Activated naive CD8-positive, alpha-beta T cell (primary cell): ENCODE measurements at regions not wholly inside any gene's neighbourhood (a gene's known extent, or its start where the extent isn't known, plus 50 kb on each side); places are given as distances from the start of the nearest gene placed in this dataset.
"Not testable (repeated sequence)": the region's sequence is repeated elsewhere in the genome, so short reads cannot be mapped to it uniquely, and the experiment has no call there.

Experiments
- H3K27ac Mint-ChIP-seq: one replicate; pipeline ENCODE4 v1.8.0; 2021; ENCODE audit warnings: mixed read lengths
- H3K27me3 Mint-ChIP-seq: one replicate; pipeline ENCODE4 v1.8.0; 2021; ENCODE audit warnings: mixed read lengths
- H3K36me3 Mint-ChIP-seq: one replicate; pipeline ENCODE4 v1.8.0; 2021; ENCODE audit warnings: mixed read lengths
- H3K4me1 Mint-ChIP-seq: one replicate; pipeline ENCODE4 v1.8.0; 2021; ENCODE audit warnings: low read depth, mixed read lengths
- H3K4me3 Mint-ChIP-seq: one replicate; pipeline ENCODE4 v1.8.0; 2021; ENCODE audit warnings: mild to moderate bottlenecking, mixed read lengths
- H3K9me3 Mint-ChIP-seq: one replicate; pipeline ENCODE4 v1.8.0; 2021; ENCODE audit warnings: low read depth, mixed read lengths

DNA sequence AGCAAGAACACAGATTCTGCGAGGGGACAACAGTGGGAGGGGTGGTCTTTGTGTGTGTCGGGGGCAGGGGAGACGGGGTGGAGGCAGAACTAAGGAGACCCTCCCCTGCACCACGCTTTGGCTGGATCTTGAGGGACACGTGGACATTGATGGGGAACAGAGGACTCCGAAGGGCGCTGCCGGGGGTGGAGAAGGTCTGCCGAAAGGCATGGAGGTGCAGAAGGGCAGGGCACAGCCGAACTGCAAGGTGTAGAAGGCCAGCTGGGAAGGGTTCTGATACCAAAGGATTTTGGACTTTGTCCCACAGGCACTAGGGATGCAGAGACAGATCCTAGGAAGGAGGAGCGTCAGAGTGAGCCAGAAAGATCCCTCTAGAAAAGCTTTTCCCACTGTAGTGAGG is 107.7 kb upstream of the SYT13 start:
- H3K36me3 Mint-ChIP-seq: no peaks in the 10 kb centered on the region
- no peaks in the 10 kb centered on the region for H3K27me3 Mint-ChIP-seq
- H3K9me3 Mint-ChIP-seq: no peaks in the 10 kb centered on the region
- no peak overlapping the region for H3K4me3 Mint-ChIP-seq
- no peaks in the 10 kb centered on the region for H3K4me1 Mint-ChIP-seq
- H3K27ac Mint-ChIP-seq: no peak overlapping the region

DNA sequence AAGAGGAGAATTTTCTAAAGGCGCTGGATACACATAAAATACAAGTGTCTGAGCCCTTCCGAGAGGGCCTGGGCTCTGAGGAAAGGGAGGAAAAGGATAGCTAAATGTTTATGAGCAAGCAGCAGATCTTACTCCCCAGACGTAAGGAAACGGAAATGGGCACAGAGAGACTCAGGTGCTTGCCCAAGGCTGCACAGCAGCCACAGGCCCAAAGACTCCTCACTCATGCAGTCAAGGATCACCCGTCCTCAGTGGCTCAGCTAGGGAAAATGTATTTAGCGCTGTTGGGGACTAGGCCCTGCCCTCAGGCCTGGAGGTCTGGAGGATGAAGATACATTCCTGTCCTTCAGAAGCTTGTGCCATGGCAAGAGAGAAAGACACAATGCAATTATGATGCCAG is 107.2 kb upstream of the SYT13 start:
- H3K27ac Mint-ChIP-seq: no peak overlapping the region
- no peaks in the 10 kb centered on the region for H3K9me3 Mint-ChIP-seq
- H3K4me1 Mint-ChIP-seq: no peaks in the 10 kb centered on the region
- no peaks in the 10 kb centered on the region for H3K36me3 Mint-ChIP-seq
- no peak overlapping the region for H3K4me3 Mint-ChIP-seq
- peaks cover 2% of the 10 kb centered on the region for H3K27me3 Mint-ChIP-seq

GRCh38 chr11:45392591-45393091 is 106.5 kb upstream of the SYT13 start:
- Mint-ChIP-seq H3K4me3 (no peak overlapping the region), H3K27ac (no peak overlapping the region), H3K27me3 (peaks cover 4% of the 10 kb centered on the region), H3K4me1 (no peaks in the 10 kb centered on the region), H3K9me3 (no peaks in the 10 kb centered on the region), H3K36me3 (no peaks in the 10 kb centered on the region)

- no peaks in the 10 kb centered on the region for H3K36me3 Mint-ChIP-seq
- H3K27ac Mint-ChIP-seq: no peak overlapping the region
- no peaks in the 10 kb centered on the region for H3K4me1 Mint-ChIP-seq
- H3K27me3 Mint-ChIP-seq: peaks cover 5% of the 10 kb centered on the region
- no peak overlapping the region for H3K4me3 Mint-ChIP-seq
- no peaks in the 10 kb centered on the region for H3K9me3 Mint-ChIP-seq
These were observed 106.0 kb upstream of the SYT13 start for GRCh38 chr11:45392154-45392553.

GRCh38 chr11:45391168-45391850 is 105.2 kb upstream of the SYT13 start:
- Mint-ChIP-seq H3K9me3 (no peaks in the 10 kb centered on the region), H3K36me3 (no peaks in the 10 kb centered on the region), H3K27me3 (peaks cover 5% of the 10 kb centered on the region), H3K27ac (no peak overlapping the region), H3K4me3 (no peak overlapping the region), H3K4me1 (no peaks in the 10 kb centered on the region)

DNA sequence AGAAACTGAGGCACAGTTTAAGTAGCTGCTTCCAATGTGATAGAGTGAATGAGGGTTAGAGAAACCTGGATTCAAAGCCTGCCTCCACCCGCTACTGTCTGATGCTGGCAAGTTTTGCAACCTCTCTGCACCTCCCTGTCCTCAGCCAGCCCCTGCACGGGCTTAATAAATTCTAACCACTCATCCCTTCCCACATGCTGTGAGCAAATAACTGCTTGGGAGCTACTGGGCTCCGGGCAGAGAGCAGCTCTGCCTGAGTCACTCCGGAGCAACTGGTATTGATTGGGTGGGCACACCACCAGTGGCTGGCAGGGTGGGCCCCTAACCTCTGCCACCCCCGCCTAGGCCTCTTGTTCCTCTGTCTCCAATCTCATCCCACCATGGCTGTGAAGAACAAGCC is 104.3 kb upstream of the SYT13 start:
- H3K4me3 Mint-ChIP-seq: no peak overlapping the region
- no peaks in the 10 kb centered on the region for H3K9me3 Mint-ChIP-seq
- peaks cover 5% of the 10 kb centered on the region for H3K27me3 Mint-ChIP-seq
- no peak overlapping the region for H3K27ac Mint-ChIP-seq
- peaks cover 2% of the 10 kb centered on the region for H3K4me1 Mint-ChIP-seq
- no peaks in the 10 kb centered on the region for H3K36me3 Mint-ChIP-seq

GRCh38 chr11:45388472-45388871 is 102.3 kb upstream of the SYT13 start:
- Mint-ChIP-seq H3K27ac (no peak overlapping the region), H3K27me3 (peaks cover 5% of the 10 kb centered on the region)

GRCh38 chr11:45387885-45388284 is 101.7 kb upstream of the SYT13 start:
- H3K9me3 Mint-ChIP-seq, H3K27ac Mint-ChIP-seq, H3K4me3 Mint-ChIP-seq, H3K36me3 Mint-ChIP-seq, H3K4me1 Mint-ChIP-seq, H3K27me3 Mint-ChIP-seq: not testable (repeated sequence)

More at GRCh38 chr11:45388472-45388871, 102.3 kb upstream of the SYT13 start:
- H3K4me3 Mint-ChIP-seq: no peak overlapping the region
- H3K4me1 Mint-ChIP-seq: peaks cover 5% of the 10 kb centered on the region
- H3K36me3 Mint-ChIP-seq: no peaks in the 10 kb centered on the region
- no peaks in the 10 kb centered on the region for H3K9me3 Mint-ChIP-seq

DNA sequence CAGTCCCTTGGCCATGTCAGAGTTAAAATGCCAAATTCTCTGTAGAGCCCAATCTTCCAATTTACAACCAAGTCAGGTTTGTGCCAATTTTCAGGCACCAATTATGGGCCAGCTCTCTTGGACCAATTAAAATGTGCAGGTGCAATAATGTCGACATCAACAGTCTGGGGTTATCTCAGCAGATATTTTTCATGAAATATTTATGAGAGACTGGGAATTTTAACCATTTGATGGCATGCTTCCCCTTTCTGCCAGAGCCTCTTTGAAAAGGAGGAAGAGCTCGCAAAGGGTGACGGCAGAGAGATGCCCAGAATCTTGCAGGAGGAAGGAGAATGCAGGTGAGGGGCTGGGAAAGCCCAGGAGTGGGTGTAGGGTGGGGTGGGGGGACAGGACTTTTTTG is 100.8 kb upstream of the SYT13 start:
- H3K27ac Mint-ChIP-seq: no peak overlapping the region
- H3K9me3 Mint-ChIP-seq: no peaks in the 10 kb centered on the region
- H3K4me3 Mint-ChIP-seq: no peak overlapping the region
- H3K36me3 Mint-ChIP-seq: no peaks in the 10 kb centered on the region
- peaks cover 5% of the 10 kb centered on the region for H3K27me3 Mint-ChIP-seq
- H3K4me1 Mint-ChIP-seq: peaks cover 14% of the 10 kb centered on the region

DNA sequence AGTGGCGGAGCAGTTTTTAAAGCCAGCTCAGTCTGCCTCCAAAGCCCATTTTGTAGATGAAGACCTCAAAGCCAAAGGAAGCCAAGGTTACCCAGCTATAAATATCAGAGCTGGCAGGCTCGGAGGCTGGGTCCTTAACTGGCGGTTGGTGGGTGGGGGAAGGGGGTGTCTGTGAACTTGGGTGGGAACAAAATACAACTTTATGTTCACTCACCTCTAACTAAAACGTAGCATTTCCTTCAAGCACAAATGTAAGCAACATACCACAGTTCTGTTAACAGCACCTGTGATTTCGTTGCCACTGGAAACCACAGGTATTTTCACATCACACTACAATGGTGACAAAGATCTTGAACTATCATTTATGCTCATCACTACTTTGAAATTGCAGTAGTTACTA is 99.7 kb upstream of the SYT13 start:
- H3K9me3 Mint-ChIP-seq: no peaks in the 10 kb centered on the region
- H3K27ac Mint-ChIP-seq: no peak overlapping the region
- peaks cover 5% of the 10 kb centered on the region for H3K27me3 Mint-ChIP-seq
- no peak overlapping the region for H3K4me3 Mint-ChIP-seq
- peaks cover 14% of the 10 kb centered on the region for H3K4me1 Mint-ChIP-seq
- H3K36me3 Mint-ChIP-seq: no peaks in the 10 kb centered on the region

- H3K9me3 Mint-ChIP-seq: no peaks in the 10 kb centered on the region
- H3K36me3 Mint-ChIP-seq: no peaks in the 10 kb centered on the region
- no peak overlapping the region for H3K27ac Mint-ChIP-seq
- H3K27me3 Mint-ChIP-seq: peaks cover 5% of the 10 kb centered on the region
- H3K4me3 Mint-ChIP-seq: no peak overlapping the region
- peaks cover 14% of the 10 kb centered on the region for H3K4me1 Mint-ChIP-seq
These were observed 99.3 kb upstream of the SYT13 start for GRCh38 chr11:45385423-45385822.

GRCh38 chr11:45384711-45385241 is 98.6 kb upstream of the SYT13 start:
- H3K9me3 Mint-ChIP-seq: no peaks in the 10 kb centered on the region
- no peaks in the 10 kb centered on the region for H3K36me3 Mint-ChIP-seq
- no peak overlapping the region for H3K27ac Mint-ChIP-seq
- H3K4me1 Mint-ChIP-seq: peaks cover 14% of the 10 kb centered on the region
- H3K4me3 Mint-ChIP-seq: no peak overlapping the region
- H3K27me3 Mint-ChIP-seq: peaks cover 5% of the 10 kb centered on the region

DNA sequence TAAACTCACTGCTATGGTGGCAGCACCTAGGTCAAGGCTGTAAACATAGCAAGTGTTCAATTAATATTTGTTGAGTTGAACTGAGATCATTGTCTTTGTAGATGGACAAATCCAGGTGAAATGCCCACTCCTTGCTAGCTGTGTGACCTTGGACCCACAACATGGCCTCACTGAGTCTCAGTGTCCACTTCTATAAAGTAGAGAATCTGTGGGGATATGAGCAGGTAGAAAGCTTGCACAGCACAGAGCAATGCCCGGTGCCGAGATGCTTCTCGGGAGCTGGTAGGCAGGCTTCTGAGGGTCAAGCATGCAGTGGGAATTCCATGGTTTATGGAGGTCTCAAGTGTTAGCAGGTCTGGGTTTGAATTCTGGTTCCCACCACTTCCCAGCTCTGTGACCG is 97.9 kb upstream of the SYT13 start:
- Mint-ChIP-seq H3K27ac (no peak overlapping the region), H3K9me3 (no peaks in the 10 kb centered on the region), H3K4me3 (no peak overlapping the region), H3K36me3 (no peaks in the 10 kb centered on the region), H3K27me3 (peaks cover 5% of the 10 kb centered on the region), H3K4me1 (peaks cover 14% of the 10 kb centered on the region)

DNA sequence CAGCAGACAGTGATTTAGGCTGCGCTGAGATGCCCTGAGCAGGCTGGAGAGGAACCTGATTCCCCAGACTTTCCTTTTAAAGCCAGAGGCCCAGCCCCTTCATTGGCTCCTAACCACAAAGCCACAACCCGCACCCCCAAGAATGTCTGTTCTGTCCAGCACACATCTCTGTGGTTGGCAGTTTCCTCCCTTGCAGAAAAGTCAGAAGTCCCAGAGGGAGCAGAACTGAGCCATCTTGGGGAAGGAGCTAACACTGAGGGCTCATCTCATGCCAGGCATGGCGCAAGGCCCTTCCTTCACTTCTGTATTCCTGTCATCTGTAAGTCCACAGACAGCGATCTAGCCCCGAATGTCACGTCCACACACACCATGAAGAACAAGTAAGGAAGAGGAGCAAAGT is 97.1 kb upstream of the SYT13 start:
- H3K27me3 Mint-ChIP-seq: peaks cover 2% of the 10 kb centered on the region
- peaks cover 14% of the 10 kb centered on the region for H3K4me1 Mint-ChIP-seq
- H3K27ac Mint-ChIP-seq: no peak overlapping the region
- H3K36me3 Mint-ChIP-seq: no peaks in the 10 kb centered on the region
- no peaks in the 10 kb centered on the region for H3K9me3 Mint-ChIP-seq
- no peak overlapping the region for H3K4me3 Mint-ChIP-seq

GRCh38 chr11:45382133-45382878 is 96.2 kb upstream of the SYT13 start:
- H3K4me3 Mint-ChIP-seq: no peak overlapping the region
- no peaks in the 10 kb centered on the region for H3K27me3 Mint-ChIP-seq
- H3K36me3 Mint-ChIP-seq: no peaks in the 10 kb centered on the region
- H3K27ac Mint-ChIP-seq: no peak overlapping the region
- no peaks in the 10 kb centered on the region for H3K9me3 Mint-ChIP-seq
- H3K4me1 Mint-ChIP-seq: peaks cover 14% of the 10 kb centered on the region
